ENCODE measurements at regions not wholly inside any gene's neighbourhood (a gene's known extent, or its start where the extent isn't known, plus 50 kb on each side); places are given as distances from the start of the nearest gene placed in this dataset.

GRCh38 chr6:21937466-21937865 is 343.9 kb downstream of the SOX4 start:
- TF ChIP-seq, protein P1, sequence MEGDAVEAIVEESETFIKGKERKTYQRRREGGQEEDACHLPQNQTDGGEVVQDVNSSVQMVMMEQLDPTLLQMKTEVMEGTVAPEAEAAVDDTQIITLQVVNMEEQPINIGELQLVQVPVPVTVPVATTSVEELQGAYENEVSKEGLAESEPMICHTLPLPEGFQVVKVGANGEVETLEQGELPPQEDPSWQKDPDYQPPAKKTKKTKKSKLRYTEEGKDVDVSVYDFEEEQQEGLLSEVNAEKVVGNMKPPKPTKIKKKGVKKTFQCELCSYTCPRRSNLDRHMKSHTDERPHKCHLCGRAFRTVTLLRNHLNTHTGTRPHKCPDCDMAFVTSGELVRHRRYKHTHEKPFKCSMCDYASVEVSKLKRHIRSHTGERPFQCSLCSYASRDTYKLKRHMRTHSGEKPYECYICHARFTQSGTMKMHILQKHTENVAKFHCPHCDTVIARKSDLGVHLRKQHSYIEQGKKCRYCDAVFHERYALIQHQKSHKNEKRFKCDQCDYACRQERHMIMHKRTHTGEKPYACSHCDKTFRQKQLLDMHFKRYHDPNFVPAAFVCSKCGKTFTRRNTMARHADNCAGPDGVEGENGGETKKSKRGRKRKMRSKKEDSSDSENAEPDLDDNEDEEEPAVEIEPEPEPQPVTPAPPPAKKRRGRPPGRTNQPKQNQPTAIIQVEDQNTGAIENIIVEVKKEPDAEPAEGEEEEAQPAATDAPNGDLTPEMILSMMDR (IDR thresholded peaks at IDR 0.05) = no peak
- no peak for TF ChIP-seq POLR2A (IDR thresholded peaks at IDR 0.05)
